Vagina (tissue), 2 donors: ENCODE measurements at regions not wholly inside any gene's neighbourhood (a gene's known extent, or its start where the extent isn't known, plus 50 kb on each side); places are given as distances from the start of the nearest gene placed in this dataset.

ENCODE experiments used
- POLR2A ChIP-seq, 2 donors: fragments of 450-650 bp; IDR thresholded peaks; one replicate each; pipeline ENCODE4 v1.6.1; 2017; ENCODE audit warnings: antibody characterized with exemption in 2 of 2, mild to moderate bottlenecking in 2 of 2, moderate library complexity in 2 of 2
- TF ChIP-seq, protein P1 (sequence below), 3 experiments: fragments of 450-650 bp in 2 of 3; fragments of 200-600 bp in 1 of 3; sonication (generic) in 1 of 3; IDR thresholded peaks; one replicate each; pipeline ENCODE4 v1.5.1; 2017 to 2019; ENCODE audit warnings: antibody characterized with exemption in 3 of 3, mild to moderate bottlenecking in 2 of 3, moderate library complexity in 2 of 3

DNA sequence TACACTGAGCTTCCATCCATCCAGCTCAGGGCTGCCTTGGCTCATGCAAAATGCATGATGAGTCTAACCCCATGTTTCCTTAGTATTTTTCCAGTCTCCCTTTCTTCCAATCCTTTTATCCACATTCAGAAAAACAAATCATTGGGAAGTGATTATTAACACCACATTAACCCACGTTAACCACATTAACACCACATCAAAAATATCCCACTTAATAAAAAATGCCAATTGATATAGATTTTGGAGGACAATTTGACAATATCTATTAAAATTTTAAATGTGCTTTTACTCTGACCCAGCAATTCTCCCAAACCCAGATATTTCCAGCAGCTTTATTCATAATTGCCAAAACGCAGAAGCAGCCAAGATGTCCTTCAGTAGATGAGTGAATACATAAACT lies 75.6 kb upstream of the SRD5A3 start:
- TF ChIP-seq POLR2A (IDR thresholded peaks at IDR 0.05) = no peak
- TF ChIP-seq, protein P1, sequence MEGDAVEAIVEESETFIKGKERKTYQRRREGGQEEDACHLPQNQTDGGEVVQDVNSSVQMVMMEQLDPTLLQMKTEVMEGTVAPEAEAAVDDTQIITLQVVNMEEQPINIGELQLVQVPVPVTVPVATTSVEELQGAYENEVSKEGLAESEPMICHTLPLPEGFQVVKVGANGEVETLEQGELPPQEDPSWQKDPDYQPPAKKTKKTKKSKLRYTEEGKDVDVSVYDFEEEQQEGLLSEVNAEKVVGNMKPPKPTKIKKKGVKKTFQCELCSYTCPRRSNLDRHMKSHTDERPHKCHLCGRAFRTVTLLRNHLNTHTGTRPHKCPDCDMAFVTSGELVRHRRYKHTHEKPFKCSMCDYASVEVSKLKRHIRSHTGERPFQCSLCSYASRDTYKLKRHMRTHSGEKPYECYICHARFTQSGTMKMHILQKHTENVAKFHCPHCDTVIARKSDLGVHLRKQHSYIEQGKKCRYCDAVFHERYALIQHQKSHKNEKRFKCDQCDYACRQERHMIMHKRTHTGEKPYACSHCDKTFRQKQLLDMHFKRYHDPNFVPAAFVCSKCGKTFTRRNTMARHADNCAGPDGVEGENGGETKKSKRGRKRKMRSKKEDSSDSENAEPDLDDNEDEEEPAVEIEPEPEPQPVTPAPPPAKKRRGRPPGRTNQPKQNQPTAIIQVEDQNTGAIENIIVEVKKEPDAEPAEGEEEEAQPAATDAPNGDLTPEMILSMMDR (IDR thresholded peaks at IDR 0.05) = no peak
